ENCODE measurements at regions not wholly inside any gene's neighbourhood (a gene's known extent, or its start where the extent isn't known, plus 50 kb on each side); places are given as distances from the start of the nearest gene placed in this dataset.

DNA sequence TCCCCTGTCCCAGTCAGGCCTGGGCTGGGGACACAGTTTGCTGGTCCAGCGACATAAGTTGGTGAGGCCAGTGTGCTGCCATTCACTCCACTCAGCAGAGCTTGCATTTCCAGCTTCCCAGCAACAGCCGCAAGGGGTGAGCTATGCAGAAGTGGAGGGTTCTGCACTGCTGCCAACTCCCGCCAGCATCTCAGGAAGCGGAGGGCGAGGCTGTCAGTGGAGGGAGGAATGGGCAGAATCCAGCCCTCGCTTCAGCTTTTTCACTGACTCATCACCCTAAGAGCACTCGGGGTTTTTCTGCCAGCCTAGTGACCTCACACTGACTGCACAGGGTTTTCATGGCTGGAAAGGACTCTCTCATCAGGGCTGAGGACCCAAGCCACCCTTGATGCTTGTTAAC lies 625.1 kb upstream of the MKI67 start:
- Histone ChIP-seq H3K27me3 (ENCODE audit: insufficient read depth) (no peaks in the 10 kb centered on the region), H3K79me2 (ENCODE audit: insufficient read depth) (no peaks in the 10 kb centered on the region), H3K4me2 (no peak overlapping the region), H3K4me1 (ENCODE audit: control insufficient read depth in 1 of 2, insufficient read depth in 2 of 2, low read depth in 1 of 2, low read length in 1 of 2) (no peaks in the 10 kb centered on the region), H3K36me3 (replicated peaks in 1 of 2; ENCODE audit: control insufficient read depth in 1 of 2, insufficient read depth in 2 of 2, low read length in 1 of 2) (no peaks in the 10 kb centered on the region), H3K9me2 (no peaks in the 10 kb centered on the region), H4K20me1 (ENCODE audit: insufficient read depth) (no peaks in the 10 kb centered on the region), H3F3A (replicated peaks; ENCODE audit: insufficient read depth) (no peaks in the 10 kb centered on the region), H3K9ac (no peak overlapping the region), H3K4me3 (ENCODE audit: low read depth in 2 of 2, low read length in 1 of 2) (no peak overlapping the region), H3K9me3 (no peaks in the 10 kb centered on the region), H2AFZ (ENCODE audit: low read depth) (no peak overlapping the region), H3K27ac (ENCODE audit: low read depth in 2 of 2, low read length in 1 of 2) (no peak overlapping the region)
- ChIA-PET CTCF (no interaction called here), POLR2A (no interaction called here)
- no peak for DNase-seq
- TF ChIP-seq, protein P1, sequence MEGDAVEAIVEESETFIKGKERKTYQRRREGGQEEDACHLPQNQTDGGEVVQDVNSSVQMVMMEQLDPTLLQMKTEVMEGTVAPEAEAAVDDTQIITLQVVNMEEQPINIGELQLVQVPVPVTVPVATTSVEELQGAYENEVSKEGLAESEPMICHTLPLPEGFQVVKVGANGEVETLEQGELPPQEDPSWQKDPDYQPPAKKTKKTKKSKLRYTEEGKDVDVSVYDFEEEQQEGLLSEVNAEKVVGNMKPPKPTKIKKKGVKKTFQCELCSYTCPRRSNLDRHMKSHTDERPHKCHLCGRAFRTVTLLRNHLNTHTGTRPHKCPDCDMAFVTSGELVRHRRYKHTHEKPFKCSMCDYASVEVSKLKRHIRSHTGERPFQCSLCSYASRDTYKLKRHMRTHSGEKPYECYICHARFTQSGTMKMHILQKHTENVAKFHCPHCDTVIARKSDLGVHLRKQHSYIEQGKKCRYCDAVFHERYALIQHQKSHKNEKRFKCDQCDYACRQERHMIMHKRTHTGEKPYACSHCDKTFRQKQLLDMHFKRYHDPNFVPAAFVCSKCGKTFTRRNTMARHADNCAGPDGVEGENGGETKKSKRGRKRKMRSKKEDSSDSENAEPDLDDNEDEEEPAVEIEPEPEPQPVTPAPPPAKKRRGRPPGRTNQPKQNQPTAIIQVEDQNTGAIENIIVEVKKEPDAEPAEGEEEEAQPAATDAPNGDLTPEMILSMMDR (IDR thresholded peaks at IDR 0.05), result no peak
- TF ChIP-seq RXRA (IDR thresholded peaks at IDR 0.05; ENCODE audit: borderline replicate concordance, low read depth) (no peak), MXI1 (IDR thresholded peaks at IDR 0.05; ENCODE audit: low read depth, low read length) (no peak), MEF2A (IDR thresholded peaks at IDR 0.05; ENCODE audit: borderline replicate concordance, low read depth) (no peak), FOXM1 (IDR thresholded peaks at IDR 0.05; ENCODE audit: low read depth) (no peak), NFIC (IDR thresholded peaks at IDR 0.05; ENCODE audit: borderline replicate concordance) (no peak), EZH2phosphoT487 (IDR thresholded peaks at IDR 0.05; ENCODE audit: borderline replicate concordance, low read depth) (no peak), ELF1 (IDR thresholded peaks at IDR 0.05) (no peak), EP300 (IDR thresholded peaks at IDR 0.05; ENCODE audit: borderline replicate concordance in 1 of 2, low read depth in 1 of 2, low read length in 1 of 2) (no peak), RFX5 (IDR thresholded peaks at IDR 0.05; ENCODE audit: low read length) (no peak), TCF12 (IDR thresholded peaks at IDR 0.05) (no peak)
- TF ChIP-seq, protein P2, sequence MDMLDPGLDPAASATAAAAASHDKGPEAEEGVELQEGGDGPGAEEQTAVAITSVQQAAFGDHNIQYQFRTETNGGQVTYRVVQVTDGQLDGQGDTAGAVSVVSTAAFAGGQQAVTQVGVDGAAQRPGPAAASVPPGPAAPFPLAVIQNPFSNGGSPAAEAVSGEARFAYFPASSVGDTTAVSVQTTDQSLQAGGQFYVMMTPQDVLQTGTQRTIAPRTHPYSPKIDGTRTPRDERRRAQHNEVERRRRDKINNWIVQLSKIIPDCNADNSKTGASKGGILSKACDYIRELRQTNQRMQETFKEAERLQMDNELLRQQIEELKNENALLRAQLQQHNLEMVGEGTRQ (IDR thresholded peaks at IDR 0.05; ENCODE audit: borderline replicate concordance, low read depth, low read length), result no peak
- TF ChIP-seq, protein P3, sequence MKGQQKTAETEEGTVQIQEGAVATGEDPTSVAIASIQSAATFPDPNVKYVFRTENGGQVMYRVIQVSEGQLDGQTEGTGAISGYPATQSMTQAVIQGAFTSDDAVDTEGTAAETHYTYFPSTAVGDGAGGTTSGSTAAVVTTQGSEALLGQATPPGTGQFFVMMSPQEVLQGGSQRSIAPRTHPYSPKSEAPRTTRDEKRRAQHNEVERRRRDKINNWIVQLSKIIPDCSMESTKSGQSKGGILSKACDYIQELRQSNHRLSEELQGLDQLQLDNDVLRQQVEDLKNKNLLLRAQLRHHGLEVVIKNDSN (IDR thresholded peaks at IDR 0.05; ENCODE audit: borderline replicate concordance, low read depth), result no peak
- WGBS (ENCODE audit: low lambda C conversion rate), result 21% methylated on average over 3 of the region's 7 CpGs

DNA sequence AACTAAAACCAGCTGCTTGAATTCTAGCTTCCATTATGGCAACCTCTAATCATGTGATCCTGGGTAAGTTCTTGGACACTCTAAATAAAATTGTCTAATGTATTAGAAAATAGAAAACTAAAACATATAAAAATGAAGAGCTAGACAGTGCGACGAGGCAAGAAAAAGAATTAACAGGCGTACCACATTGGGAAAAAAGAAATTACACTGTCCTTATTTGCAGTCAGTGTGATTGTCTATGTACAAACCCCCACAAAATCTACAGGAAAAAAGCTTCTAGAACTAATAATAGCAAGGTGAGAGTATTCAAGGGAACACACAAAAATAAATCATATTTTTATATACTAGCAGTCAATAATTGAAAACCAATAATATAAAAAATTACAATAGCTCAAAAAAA lies 625.6 kb upstream of the MKI67 start:
- H4K20me1 ChIP-seq (ENCODE audit: insufficient read depth), result no peaks in the 10 kb centered on the region
- no peaks in the 10 kb centered on the region for H3F3A ChIP-seq (replicated peaks; ENCODE audit: insufficient read depth)
- no peak overlapping the region for H3K4me2 ChIP-seq
- no peaks in the 10 kb centered on the region for H3K4me1 ChIP-seq (ENCODE audit: control insufficient read depth in 1 of 2, insufficient read depth in 2 of 2, low read depth in 1 of 2, low read length in 1 of 2)
- H3K4me3 ChIP-seq (ENCODE audit: low read depth in 2 of 2, low read length in 1 of 2), result no peak overlapping the region
- ChIA-PET CTCF (interaction anchor here (0.6 kb wide), 1 partner anchor 1632 kb away, joined by 3 read pairs; no protein-coding TSS in a partner anchor), POLR2A (no interaction called here)
- H2AFZ ChIP-seq (ENCODE audit: low read depth), result no peak overlapping the region
- TF ChIP-seq, protein P4, sequence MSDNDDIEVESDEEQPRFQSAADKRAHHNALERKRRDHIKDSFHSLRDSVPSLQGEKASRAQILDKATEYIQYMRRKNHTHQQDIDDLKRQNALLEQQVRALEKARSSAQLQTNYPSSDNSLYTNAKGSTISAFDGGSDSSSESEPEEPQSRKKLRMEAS (IDR thresholded peaks at IDR 0.05; ENCODE audit: low read depth), result no peak
- TF ChIP-seq, protein P2 (IDR thresholded peaks at IDR 0.05; ENCODE audit: borderline replicate concordance, low read depth, low read length), result no peak
- no peak for TF ChIP-seq POLR2AphosphoS5 (IDR thresholded peaks at IDR 0.05; ENCODE audit: low read depth, low read length)
- TF ChIP-seq FOXJ3 (CRISPR knock-in tag; IDR thresholded peaks at IDR 0.05), result no peak
- TF ChIP-seq, protein P5, sequence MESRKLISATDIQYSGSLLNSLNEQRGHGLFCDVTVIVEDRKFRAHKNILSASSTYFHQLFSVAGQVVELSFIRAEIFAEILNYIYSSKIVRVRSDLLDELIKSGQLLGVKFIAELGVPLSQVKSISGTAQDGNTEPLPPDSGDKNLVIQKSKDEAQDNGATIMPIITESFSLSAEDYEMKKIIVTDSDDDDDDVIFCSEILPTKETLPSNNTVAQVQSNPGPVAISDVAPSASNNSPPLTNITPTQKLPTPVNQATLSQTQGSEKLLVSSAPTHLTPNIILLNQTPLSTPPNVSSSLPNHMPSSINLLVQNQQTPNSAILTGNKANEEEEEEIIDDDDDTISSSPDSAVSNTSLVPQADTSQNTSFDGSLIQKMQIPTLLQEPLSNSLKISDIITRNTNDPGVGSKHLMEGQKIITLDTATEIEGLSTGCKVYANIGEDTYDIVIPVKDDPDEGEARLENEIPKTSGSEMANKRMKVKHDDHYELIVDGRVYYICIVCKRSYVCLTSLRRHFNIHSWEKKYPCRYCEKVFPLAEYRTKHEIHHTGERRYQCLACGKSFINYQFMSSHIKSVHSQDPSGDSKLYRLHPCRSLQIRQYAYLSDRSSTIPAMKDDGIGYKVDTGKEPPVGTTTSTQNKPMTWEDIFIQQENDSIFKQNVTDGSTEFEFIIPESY (IDR thresholded peaks at IDR 0.05; ENCODE audit: borderline replicate concordance, low read depth), result no peak
- TF ChIP-seq, protein P1 (IDR thresholded peaks at IDR 0.05), result no peak
- TF ChIP-seq TAF1 (IDR thresholded peaks at IDR 0.05; ENCODE audit: borderline replicate concordance, low read depth, low read length), result no peak
- H3K36me3 ChIP-seq (replicated peaks in 1 of 2; ENCODE audit: control insufficient read depth in 1 of 2, insufficient read depth in 2 of 2, low read length in 1 of 2), result no peaks in the 10 kb centered on the region
- no peaks in the 10 kb centered on the region for H3K79me2 ChIP-seq (ENCODE audit: insufficient read depth)
- no peak for DNase-seq
- no peak overlapping the region for H3K9ac ChIP-seq
- H3K27me3 ChIP-seq (ENCODE audit: insufficient read depth), result no peaks in the 10 kb centered on the region
- H3K9me2 ChIP-seq, result no peaks in the 10 kb centered on the region
- H3K9me3 ChIP-seq, result no peaks in the 10 kb centered on the region
- WGBS (ENCODE audit: low lambda C conversion rate), result 36% methylated on average over 3 of the region's 3 CpGs
- no peak overlapping the region for H3K27ac ChIP-seq (ENCODE audit: low read depth in 2 of 2, low read length in 1 of 2)
